HG03342 (cell line): ENCODE measurements at regions not wholly inside any gene's neighbourhood (a gene's known extent, or its start where the extent isn't known, plus 50 kb on each side); places are given as distances from the start of the nearest gene placed in this dataset.

Experiments
- ATAC-seq: cut with Tn5 transposase; IDR thresholded peaks from one replicate; pipeline ENCODE4 v1.9.1; 2021; ENCODE audit warnings: mild to moderate bottlenecking, moderate library complexity; ENCODE audit not compliant: unreplicated experiment

DNA sequence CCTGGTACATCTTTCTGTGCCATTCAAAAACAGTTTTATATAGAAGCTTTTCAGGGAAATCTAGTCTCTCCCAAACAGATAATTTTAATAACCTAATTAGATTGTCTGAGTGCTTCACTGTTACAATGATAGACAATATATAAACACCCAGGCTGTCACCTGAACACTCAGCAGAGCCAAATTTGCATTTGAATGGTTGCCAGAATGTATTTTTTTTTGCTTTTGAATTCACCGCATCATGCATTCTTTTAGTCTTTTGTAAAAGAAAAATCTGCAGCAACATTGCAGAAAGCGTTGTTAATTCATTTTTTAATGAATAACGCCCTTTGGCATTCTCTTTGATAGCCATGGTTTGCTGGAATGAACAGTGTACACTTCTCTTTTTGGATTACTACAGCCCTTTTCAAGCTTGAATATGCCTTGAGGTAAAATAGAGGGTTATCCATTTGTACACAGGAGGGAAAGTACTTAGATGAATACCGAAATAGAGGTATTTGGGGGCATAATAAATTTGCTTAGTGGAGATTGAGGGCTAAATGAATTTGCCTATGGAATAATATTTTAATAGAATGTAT is 175.0 kb upstream of the EPHA5 start:
- ATAC-seq = no peak

DNA sequence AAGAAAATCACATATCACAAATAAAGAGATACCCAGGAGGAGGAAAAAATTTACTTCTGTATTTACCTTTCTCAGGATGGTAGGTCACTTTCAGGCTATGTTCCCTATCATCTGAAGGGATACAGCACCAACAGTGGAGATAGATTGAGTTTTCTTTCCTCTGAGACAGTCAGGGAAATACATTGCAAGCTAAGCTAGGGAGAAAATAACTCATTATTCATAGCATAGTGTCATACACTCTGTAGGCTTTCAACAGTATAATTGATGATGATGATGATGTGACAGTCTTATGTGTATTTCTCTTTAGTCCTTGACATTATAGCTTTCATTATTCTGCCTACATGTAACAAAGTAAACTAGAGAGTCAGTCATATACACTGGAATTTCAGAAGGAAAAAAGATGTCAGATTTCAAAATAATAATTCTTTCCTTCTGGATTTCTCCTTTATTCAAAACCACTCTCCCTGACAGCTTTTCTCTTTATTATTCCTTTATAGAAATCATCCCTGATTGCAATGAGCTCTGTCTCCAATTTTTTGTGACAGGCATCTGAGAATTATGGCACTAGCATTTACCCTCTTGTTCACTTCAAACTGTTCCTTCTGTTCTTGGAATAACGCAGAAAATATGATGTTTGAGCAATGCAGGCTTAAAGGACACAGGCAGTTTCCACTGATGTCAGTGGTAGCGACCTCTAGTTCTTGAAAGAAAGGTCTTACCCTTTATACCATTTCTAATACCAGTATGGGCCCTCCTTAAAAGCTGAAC is 169.1 kb upstream of the EPHA5 start:
- ATAC-seq = no peak

DNA sequence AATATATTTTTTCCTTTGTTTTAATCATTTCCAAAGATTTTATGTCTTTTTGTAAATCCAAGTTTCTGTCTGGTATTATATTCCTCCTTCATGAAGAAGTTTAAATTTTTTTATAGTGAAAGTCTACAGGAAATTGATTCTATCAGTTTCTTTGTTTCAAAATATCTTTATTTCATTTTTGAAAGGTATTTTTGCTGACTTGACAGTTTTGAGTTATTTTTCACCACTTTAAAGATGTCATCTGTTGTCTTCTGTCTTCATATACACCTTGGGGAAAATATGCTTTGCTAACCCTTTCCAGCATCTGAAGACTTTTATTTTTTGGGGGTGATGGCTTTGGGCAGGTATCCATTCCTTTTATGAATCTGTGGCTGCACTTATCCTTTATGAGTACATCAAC is 164.4 kb upstream of the EPHA5 start:
- no peak for ATAC-seq

DNA sequence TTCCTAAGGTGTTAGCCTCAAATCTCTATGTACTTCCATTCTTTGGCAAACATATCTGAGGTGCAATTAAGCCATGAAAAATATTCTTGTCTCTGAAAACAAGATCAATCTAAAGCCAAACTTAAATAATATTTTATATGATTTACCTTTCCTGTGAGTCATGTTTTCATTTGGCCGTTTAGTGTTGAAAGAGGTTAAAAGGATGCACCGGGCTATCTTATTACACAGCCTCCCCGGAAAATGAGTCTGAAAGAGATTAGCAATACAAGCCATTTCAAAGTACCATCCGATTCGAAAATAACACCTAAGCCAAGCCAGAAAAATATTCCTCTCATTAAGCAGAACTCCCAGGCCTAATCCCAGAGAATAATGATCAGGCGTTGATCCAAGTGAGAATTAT is 161.5 kb upstream of the EPHA5 start:
- no peak for ATAC-seq

DNA sequence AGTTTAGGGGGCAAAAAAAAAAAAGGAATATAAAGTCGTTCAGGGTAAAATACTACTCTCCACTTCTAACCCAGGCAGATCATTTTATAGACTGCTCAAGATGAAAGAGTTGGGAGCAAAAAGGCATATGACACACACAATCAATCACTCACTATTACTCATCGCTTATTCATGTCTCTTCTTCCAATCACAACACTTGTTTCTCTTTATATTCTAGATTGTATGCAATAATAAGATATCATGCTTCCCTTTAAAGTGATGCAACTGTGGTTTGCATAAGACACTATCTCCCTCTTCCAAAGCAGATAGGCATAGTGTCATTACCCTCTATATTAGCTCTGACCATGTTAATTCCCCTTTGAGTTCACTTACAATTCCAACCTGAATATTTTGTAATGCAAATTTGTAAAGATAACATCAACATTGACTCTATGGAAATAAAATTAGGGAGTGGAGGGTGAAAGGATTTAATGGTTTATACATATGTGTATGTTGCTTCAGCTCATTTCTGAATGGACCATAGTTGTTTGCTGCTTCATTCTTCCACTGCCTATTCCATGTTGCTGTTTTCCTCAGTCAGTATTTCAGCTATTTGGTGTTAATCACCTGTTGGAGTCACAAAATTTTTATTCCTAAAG is 154.9 kb upstream of the EPHA5 start:
- ATAC-seq = no peak

DNA sequence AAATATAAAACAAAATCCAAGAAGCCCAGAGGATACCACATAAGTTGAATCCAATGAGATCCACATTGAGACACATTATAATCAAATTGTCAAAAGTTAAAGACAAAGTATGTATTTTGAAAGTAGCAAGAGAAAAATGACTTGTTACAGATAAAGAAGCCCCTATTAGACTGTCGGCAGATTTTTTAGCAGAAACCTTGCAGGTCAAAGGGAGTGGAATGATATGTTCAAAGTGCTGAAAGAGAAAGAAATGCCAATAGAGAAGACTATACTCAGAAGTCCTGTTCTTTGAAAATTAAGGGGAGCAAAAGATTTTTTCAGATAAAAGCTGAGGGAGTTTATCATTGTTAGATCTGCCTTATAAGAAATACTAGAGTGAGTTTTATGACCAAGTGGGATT is 148.9 kb upstream of the EPHA5 start:
- ATAC-seq = no peak

DNA sequence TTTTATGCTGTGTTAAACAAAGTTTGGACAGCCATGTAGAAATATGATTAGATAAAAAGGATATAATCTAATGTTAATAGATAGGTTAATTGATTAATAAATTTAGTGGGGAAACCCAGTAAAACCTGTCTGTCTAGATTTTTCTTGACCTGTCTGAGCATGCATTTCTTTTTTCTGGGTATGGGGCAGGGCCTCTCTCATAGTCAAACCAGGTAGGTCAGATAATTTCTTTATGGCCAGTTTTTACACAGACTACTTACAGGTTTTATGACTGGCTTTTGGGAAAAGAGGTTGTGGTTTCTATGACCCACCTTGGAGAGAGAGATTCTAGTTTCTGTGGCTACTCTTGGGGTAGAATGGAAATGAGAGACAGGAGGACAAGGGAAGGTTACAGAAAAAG is 135.6 kb upstream of the EPHA5 start:
- ATAC-seq = no peak

DNA sequence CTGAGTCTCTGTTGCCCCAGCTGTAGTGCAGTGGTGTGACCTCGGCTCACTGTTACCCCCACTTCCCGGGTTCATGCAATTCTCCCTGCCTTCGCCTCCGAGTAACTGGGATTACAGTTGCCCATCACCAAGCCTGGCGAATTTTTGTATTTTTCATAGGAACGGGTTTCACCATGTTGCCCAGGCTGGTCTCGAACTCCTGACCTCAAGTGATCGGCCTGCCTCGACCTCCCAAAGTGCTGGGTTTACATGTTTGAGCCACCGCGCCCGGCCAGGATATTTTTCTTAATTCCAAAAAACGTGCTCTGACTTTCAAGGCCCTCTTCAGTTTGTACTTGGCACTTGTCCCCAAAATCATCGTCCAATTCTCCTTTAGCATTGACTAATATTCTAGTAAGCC is 129.2 kb upstream of the EPHA5 start:
- ATAC-seq = no peak

DNA sequence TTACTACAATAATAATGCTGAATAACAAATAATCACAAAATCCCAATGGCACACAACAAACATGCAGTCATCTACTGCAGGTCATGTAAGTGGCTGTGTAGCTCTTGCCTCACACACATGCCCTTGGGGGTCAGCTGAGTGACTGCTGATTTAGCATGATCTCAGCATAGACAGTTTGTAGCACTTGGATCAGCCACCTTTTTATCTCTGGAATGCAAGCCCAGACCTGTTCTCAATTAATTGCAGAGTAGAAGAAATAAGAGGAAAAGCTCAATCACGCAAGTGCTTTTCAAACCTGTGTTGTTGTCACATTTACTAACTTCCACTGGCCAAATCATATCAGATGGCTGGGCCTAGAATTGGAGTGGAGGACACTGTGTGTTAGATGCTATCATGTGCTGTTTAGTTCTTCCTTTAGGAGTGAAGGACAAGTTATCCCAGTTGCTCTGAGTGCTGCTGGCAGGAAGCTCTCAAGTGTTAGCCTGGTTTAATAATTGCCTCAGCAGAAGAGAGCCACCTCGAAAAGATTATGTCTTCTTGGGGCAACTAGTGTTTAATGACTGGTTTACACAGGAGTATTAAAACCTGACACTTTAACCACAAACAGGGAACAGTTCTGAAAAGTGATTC is 128.3 kb upstream of the EPHA5 start:
- no peak for ATAC-seq

DNA sequence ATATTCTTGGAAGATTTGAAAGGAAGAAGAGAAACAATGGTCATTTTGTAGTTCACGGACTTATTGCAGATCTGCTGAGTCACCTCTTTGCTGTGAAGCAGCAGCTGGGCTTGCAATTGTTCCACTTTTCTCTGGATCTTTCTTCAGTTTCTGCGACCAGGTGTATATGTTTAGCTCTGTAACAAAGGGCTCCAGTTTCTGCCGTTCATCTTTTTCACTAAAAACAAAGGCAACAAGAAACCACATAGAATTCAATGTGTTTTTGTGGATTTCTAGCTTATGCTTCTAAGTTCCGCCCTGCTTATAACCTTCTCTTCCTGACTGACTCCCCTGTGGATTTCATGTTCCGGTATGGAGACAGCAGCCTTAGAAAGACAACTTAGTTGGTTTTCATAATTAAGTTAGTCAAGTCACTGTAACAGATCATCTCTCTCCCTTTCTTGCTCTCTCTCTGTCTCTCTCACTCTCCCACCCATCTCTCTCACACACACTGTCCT is 121.6 kb upstream of the EPHA5 start:
- no peak for ATAC-seq

DNA sequence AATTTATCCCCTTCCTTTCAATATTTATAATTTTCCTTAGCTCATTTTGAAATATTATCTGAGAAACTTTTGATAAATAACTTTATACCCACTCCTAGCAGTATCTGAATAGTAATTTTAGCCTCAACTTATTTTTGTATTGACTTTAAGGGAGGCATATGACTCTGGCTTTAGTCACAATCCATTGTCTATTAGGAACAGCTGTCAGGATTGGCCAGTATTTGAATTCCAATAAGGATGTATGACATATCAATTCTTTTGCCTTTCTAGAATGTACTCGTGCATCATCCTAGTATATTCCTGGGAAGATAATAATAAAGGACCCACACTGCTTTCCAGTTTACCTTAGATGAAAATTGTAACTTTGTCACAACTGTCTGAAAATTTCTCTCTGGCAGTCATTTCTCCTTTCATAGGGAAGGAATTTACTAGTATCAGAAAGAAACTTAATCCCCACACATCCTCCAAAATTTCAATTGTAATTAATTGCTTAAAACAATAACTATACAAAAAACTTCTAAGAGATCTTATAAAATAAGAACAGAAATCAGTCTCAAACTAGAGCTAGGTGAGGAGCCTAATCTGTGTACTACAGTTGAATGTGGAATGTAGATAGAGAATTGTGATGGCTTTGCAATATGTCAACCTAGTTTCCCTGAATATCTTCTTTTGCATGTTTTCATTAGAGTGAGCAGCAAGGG is 121.0 kb upstream of the EPHA5 start:
- ATAC-seq = no peak

DNA sequence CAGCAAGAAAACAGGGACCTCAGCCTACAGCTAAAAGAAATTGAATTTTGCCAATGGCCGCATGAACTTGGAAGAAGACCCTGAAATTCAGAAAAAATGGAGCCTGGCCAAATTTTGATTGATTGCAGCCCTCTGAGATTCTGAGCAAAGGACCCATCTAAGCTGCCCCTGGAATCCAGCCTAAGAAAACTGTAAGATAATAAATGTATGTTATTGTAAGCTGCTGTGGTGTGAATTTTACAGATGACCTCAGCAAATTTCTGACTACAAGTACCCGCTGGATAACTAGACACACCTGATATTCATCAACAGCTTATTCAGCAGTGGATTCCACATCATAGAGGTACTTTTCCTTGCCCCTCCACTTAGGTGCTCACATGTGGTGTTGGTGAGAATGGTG is 119.5 kb upstream of the EPHA5 start:
- ATAC-seq = no peak

DNA sequence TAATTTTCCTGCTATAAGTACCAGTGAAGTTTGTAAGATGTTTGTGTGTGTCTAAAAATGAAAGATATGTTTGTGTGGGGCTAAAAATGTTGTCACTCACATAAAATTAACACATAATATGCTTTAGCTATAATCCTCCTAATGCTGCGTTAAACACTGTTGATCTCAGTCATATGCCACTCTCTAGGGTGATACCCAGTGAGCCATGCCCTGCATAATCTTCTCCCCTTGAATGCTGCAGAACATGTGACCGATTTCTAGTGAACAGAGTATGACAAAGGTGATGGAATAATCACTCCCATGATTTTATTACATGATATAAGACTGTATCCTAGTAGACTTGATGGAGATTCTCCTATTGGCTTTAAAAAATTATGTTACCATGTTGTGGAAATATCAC is 119.1 kb upstream of the EPHA5 start:
- no peak for ATAC-seq

DNA sequence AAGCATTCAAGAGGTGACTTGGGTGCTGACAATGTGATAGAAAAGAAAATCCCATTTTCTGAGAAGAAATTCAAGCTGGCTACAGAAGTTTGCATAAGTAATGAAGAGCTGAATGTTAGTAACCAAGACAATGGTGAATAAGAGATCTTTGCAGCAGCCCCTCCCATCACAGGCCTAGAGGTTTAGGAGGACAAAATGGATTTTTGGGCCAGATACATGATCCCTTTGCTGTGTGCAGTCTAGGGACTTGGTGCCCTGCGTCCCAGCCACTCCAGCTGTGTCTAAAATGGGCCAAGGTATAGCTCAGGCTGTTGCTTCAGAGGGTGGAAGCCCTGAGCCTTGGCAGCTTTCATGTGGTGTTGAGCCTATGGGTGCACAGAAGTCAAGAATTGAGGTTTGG is 107.0 kb upstream of the EPHA5 start:
- no peak for ATAC-seq

DNA sequence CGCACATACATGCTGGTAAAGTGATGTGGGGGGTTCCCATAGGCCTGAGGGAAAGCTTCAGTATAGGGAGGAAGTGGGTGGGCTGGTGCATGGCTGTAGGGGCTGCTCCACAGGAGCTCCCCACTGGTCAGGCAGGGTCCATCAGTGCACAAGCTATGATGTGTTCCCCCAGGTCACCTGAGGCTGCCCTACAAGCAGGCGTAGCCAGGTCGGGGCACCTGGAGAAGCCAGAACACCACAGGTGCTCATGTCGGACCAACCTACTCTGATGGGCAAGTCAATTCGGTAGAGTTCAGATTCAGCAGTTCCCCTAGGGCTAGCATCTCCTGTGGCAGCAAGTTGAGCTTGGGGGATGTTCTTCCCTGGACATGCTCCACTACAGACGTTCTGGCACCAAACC is 103.3 kb upstream of the EPHA5 start:
- no peak for ATAC-seq

DNA sequence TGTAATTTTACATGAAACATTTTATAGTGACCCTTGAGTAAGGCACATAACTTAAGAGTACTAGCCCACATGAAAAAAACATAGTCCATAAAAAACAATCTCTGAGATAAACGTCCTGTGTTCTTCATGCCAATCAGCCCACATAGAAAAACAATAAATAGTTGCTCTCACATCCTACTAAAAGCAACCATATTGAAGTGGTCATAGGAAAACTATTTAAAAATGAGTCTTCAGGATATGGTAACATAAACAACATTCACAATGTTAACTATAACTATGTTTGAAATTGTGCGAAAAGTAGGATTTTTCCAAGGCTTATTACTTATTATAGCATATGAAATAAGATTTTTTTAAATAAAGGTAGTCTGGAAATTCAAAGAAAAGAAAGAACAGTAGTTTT is 77.1 kb upstream of the EPHA5 start:
- ATAC-seq = no peak

DNA sequence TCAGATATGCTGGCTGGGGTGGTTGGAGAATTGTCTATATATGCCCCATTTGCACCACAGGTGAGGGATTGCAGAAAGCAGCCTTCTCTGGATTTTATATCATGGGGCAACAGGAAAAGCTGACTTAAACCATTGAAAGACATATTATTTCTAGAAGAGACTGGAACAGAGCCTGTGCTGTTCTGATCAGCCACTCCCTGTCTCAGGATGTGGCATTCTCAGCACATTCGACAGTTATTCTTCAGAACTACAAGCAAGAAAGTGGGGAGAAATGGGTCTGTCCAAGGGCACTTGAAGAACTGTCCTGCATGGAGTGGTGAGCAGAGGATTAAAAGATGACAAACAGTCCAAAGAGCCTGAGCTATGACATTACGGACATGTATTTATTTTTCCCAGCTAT is 67.8 kb upstream of the EPHA5 start:
- no peak for ATAC-seq

DNA sequence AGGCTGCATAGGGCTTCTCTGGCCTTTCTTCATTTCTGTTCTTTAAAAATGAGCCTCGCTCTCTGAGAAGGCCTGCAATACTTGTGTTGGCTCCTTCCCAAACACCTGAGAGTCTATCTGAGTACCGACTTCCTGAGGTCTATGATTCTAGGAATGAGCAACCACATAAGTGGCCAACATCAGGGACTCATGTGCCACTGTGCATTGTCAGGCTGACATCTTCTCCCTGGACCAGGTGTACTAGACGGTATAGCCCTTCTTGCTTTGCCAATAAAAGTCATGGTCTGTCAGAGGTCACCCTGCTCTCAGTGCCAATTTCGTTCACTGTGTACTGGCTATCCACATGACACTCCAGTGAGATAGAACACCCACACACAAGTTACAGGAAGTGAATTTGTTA is 67.4 kb upstream of the EPHA5 start:
- no peak for ATAC-seq

DNA sequence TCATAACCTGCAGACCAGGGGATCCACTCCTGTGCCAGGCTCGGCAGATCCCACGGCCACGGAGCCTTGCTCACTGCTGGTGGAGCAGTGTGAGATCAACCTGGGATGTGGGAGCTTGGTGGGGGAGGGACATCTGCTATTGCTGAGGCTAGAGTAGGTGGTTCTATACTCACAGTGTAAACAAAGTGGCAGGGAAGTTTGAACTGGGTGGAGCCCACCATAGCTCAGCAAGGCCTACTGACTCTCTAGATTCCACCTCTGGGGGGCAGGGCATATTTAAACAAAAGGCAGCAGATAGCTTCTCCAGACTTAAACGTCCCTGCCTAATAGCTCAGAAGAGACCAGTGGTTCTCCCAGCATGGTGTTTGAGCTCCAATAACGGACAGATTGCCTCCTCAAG is 54.7 kb upstream of the EPHA5 start:
- ATAC-seq = no peak
